HCT116 (cell line): ENCODE measurements at regions not wholly inside any gene's neighbourhood (a gene's known extent, or its start where the extent isn't known, plus 50 kb on each side); places are given as distances from the start of the nearest gene placed in this dataset.

ENCODE experiments used
- ATAC-seq: fragments of 200-7000 bp; cut with Tn5 transposase; 2 replicates; pipeline ENCODE4 v1.9.1; 2020; ENCODE audit warnings: mild to moderate bottlenecking, moderate library complexity
- BruUV-seq: library from RNA; stranded (reverse); fragments of 400-500 nt; replicated peaks from 2 replicates; lab custom pipeline; 2021; lab: Mats Ljungman, UMichigan
- CTCF ChIA-PET: fragments of 300-600 bp; sonication (Branson Sonifier 250); formaldehyde crosslinking; loops from one replicate; lab custom pipeline; 2021; ENCODE audit warnings: antibody characterized with exemption; lab: Charles Lee
- POLR2A ChIA-PET: fragments of 300-600, 350-600 bp; sonication (Branson Sonifier 250); formaldehyde crosslinking; loops from one replicate; lab custom pipeline; 2021; ENCODE audit warnings: antibody characterized with exemption; lab: Charles Lee
- RAD21 ChIA-PET, 2 experiments: fragments of 300-600 bp; sonication (Branson Sonifier 250); formaldehyde crosslinking; loops; one replicate each; lab custom pipeline; 2023; ENCODE audit warnings: low total read pairs in 2 of 2; ENCODE audit not compliant: uncharacterized antibody in 2 of 2, unreplicated experiment in 2 of 2, low non-redundant PET in 1 of 2; lab: Charles Lee
- DNase-seq: peaks from one replicate; pipeline ENCODE4 v3.0.0-alpha.2; 2010; ENCODE audit warnings: low read depth, low spot score
- H2AFZ ChIP-seq: fragments of 200-600 bp; shearing (Covaris generic), sonication (generic); 2 replicates; pipeline ENCODE4 v1.6.1; 2017; ENCODE audit warnings: low read depth, mixed run types, mixed read lengths, antibody characterized with exemption, low read length; ENCODE audit not compliant: poor library complexity, severe bottlenecking
- H3K27ac ChIP-seq: 2 replicates; pipeline ENCODE4 v1.5.1; 2012; ENCODE audit warnings: low read depth, low read length
- H3K27me3 ChIP-seq: fragments of 200-600 bp; sonication (generic); 2 replicates; pipeline ENCODE4 v1.6.1; 2016; ENCODE audit warnings: mixed run types, low read length, mixed read lengths; ENCODE audit not compliant: insufficient read depth
- H3K36me3 ChIP-seq, 2 experiments: fragments of 200-500 bp in 1 of 2; fragments of 200-600 bp in 1 of 2; sonication (Bioruptor generic) in 1 of 2; sonication (generic) in 1 of 2; 2 replicates each; pipeline versions ENCODE4 v1.5.1 to v1.6.1; 2014 to 2016; ENCODE audit warnings: low read length in 2 of 2, inconsistent platforms in 1 of 2, mixed read lengths in 1 of 2, mixed run types in 1 of 2; ENCODE audit not compliant: insufficient read depth in 2 of 2, control insufficient read depth in 1 of 2
- H3K4me1 ChIP-seq, 2 experiments: fragments of 200-600 bp in 1 of 2; sonication (generic) in 1 of 2; 2 replicates each; pipeline versions ENCODE4 v1.5.1 to v1.6.1; 2012 to 2017; ENCODE audit warnings: low read length in 2 of 2, inconsistent platforms in 1 of 2, mild to moderate bottlenecking in 1 of 2, mixed read lengths in 1 of 2, mixed run types in 1 of 2, moderate library complexity in 1 of 2; ENCODE audit not compliant: insufficient read depth in 2 of 2, control insufficient read depth in 1 of 2
- H3K4me2 ChIP-seq: fragments of 200-600 bp; sonication (generic); 2 replicates; pipeline ENCODE4 v1.6.1; 2017; ENCODE audit warnings: mixed run types, low read length, mixed read lengths
- H3K4me3 ChIP-seq, 2 experiments: fragments of 200-600 bp in 1 of 2; sonication (generic) in 1 of 2; replicated peaks in 1 of 2; 2 replicates each; pipeline ENCODE4 v1.5.1; 2011 to 2016; ENCODE audit warnings: low read length in 2 of 2, control low read depth in 1 of 2, low read depth in 1 of 2, mild to moderate bottlenecking in 1 of 2, mixed read lengths in 1 of 2, mixed run types in 1 of 2
- H3K79me2 ChIP-seq: fragments of 200-600 bp; sonication (generic); 2 replicates; pipeline ENCODE4 v1.6.1; 2017; ENCODE audit warnings: mild to moderate bottlenecking, mixed run types, low read length, moderate library complexity, mixed read lengths; ENCODE audit not compliant: insufficient read depth
- H3K9ac ChIP-seq: fragments of 200-600 bp; sonication (generic); 2 replicates; pipeline ENCODE4 v1.6.1; 2016; ENCODE audit warnings: low read length, mixed read lengths
- H3K9me2 ChIP-seq: fragments of 200-600 bp; sonication (generic), shearing (Covaris generic); 2 replicates; pipeline ENCODE4 v1.6.1; 2017; ENCODE audit warnings: mixed run types, mild to moderate bottlenecking, moderate library complexity; ENCODE audit not compliant: insufficient read depth
- H3K9me3 ChIP-seq, 2 experiments: fragments of 200-500 bp in 1 of 2; fragments of 200-600 bp in 1 of 2; sonication (Bioruptor generic) in 1 of 2; sonication (generic) in 1 of 2; 2 replicates each; pipeline ENCODE4 v1.6.1; 2014 to 2017; ENCODE audit warnings: low read length in 2 of 2, mixed read lengths in 2 of 2, inconsistent platforms in 1 of 2, low read depth in 1 of 2, mild to moderate bottlenecking in 1 of 2, mixed run types in 1 of 2, moderate library complexity in 1 of 2; ENCODE audit not compliant: control insufficient read depth in 1 of 2, insufficient read depth in 1 of 2
- H4K20me1 ChIP-seq: fragments of 200-600 bp; sonication (generic), shearing (Covaris generic); 2 replicates; pipeline ENCODE4 v1.6.1; 2017; ENCODE audit warnings: mixed run types, mild to moderate bottlenecking, moderate library complexity; ENCODE audit not compliant: insufficient read depth
- RAD21 ChIP-seq: IDR thresholded peaks from 2 replicates; pipeline ENCODE4 v1.6.1; 2012; ENCODE audit warnings: low read depth, mild to moderate bottlenecking
- REST ChIP-seq: IDR thresholded peaks from 2 replicates; pipeline ENCODE4 v1.6.1; 2012; ENCODE audit warnings: low read depth
- SP1 ChIP-seq: IDR thresholded peaks from 2 replicates; pipeline ENCODE4 v1.6.1; 2012; ENCODE audit warnings: low read depth
- ZFX ChIP-seq: fragments of 450-650 bp; IDR thresholded peaks from 2 replicates; pipeline ENCODE4 v1.6.1; 2017
- intact Hi-C: fragments of 100-400 bp; cut with micrococcal nuclease; formaldehyde crosslinking; loops from 2 replicates; pipeline ENCODE4 v1.10.0; 2022

- ChIA-PET CTCF (no interaction called here), RAD21 (no interaction called here), POLR2A (no interaction called here)
- ATAC-seq (peak; percentile 70), DNase-seq (no peak)
- Histone ChIP-seq H3K4me2 (no peak overlapping the region), H3K27me3 (no peaks in the 10 kb centered on the region), H2AFZ (no peak overlapping the region), H3K79me2 (no peaks in the 10 kb centered on the region), H3K4me3 (no peak overlapping the region), H3K9me3 (no peaks in the 10 kb centered on the region; a peak in 1 of 4 replicates), H3K36me3 (no peaks in the 10 kb centered on the region), H3K27ac (no peak overlapping the region), H3K9me2 (no peaks in the 10 kb centered on the region), H3K9ac (no peak overlapping the region), H3K4me1 (no peaks in the 10 kb centered on the region), H4K20me1 (no peaks in the 10 kb centered on the region)
- TF ChIP-seq RAD21 (no peak), SP1 (no peak), REST (no peak)
- no TSS peak for BruUV-seq
- intact Hi-C loops, result no loop called here
Observed at GRCh38 chr12:74816398-74817175, 279.0 kb downstream of the ATXN7L3B start.

- intact Hi-C loops, result no loop called here
- no peak for TF ChIP-seq ZFX
- H3K9ac ChIP-seq, result no peak overlapping the region
- ChIA-PET POLR2A (no interaction called here), RAD21 (no interaction called here), CTCF (interaction anchor here (2.0 kb wide), 1 partner anchor 15 kb away, joined by 4 read pairs; no protein-coding TSS in a partner anchor)
- no peaks in the 10 kb centered on the region for H3K4me1 ChIP-seq
- H3K27ac ChIP-seq, result no peak overlapping the region
- H3K9me2 ChIP-seq, result no peaks in the 10 kb centered on the region
- H3K4me2 ChIP-seq, result no peak overlapping the region
- H4K20me1 ChIP-seq, result no peaks in the 10 kb centered on the region
- no peaks in the 10 kb centered on the region; a peak in 1 of 4 replicates for H3K9me3 ChIP-seq
- DNase-seq (no peak), ATAC-seq (no peak)
- no TSS peak for BruUV-seq
- no peaks in the 10 kb centered on the region for H3K27me3 ChIP-seq
- H3K79me2 ChIP-seq, result no peaks in the 10 kb centered on the region
- H3K4me3 ChIP-seq, result no peak overlapping the region
- H2AFZ ChIP-seq, result no peak overlapping the region
- no peaks in the 10 kb centered on the region for H3K36me3 ChIP-seq
Observed at GRCh38 chr12:74817499-74817898, 279.9 kb downstream of the ATXN7L3B start.
